Adipose tissue (tissue), 3 donors: ENCODE measurements at regions not wholly inside any gene's neighbourhood (a gene's known extent, or its start where the extent isn't known, plus 50 kb on each side); places are given as distances from the start of the nearest gene placed in this dataset.
"Not testable (repeated sequence)": the region's sequence is repeated elsewhere in the genome, so short reads cannot be mapped to it uniquely, and the experiment has no call there.

Experiments used
- H3K27ac ChIP-seq: one replicate; pipeline ENCODE4 v1.5.1; 2013; ENCODE audit warnings: low read depth, low read length
- WGBS, 3 donors: extraction: QIAGEN DNeasy Blood & Tissue Kit; methylation state at CpG; one replicate each; pipeline ENCODE4 v1.1.7; 2013; 5-methylcytosine and 5-hydroxymethylcytosine counted together
- donor health status: healthy with polysubstance abuse.
- donor health status: Bipolar disorder and iron deficiency.
- donor health status: healthy.

- no peak overlapping the region for H3K27ac ChIP-seq
- 78 to 91% (median 80%) methylated on average over 5 of the region's 5 CpGs for WGBS, 3 donors
These were observed 199.4 kb upstream of the ZNF217 start for GRCh38 chr20:53792946-53793536.

- WGBS, 3 donors = 89 to 94% (median 90%) methylated on average over 10 of the region's 10 CpGs
- no peak overlapping the region for H3K27ac ChIP-seq
These were observed 196.5 kb upstream of the ZNF217 start for GRCh38 chr20:53789989-53790675.

- 91 to 98% (median 96%) methylated on average over 6 of the region's 6 CpGs for WGBS, 3 donors
- no peak overlapping the region for H3K27ac ChIP-seq
These were observed 194.8 kb upstream of the ZNF217 start for GRCh38 chr20:53788253-53789022.

- WGBS, 3 donors = 55 to 91% (median 87%) methylated on average over 8 of the region's 8 CpGs
- not testable (repeated sequence) for H3K27ac ChIP-seq
These were observed 193.9 kb upstream of the ZNF217 start for GRCh38 chr20:53787491-53787931.

- no peak overlapping the region for H3K27ac ChIP-seq
- WGBS, 3 donors = 30 to 62% (median 61%) methylated on average over 9 of the region's 9 CpGs
These were observed 193.0 kb upstream of the ZNF217 start for GRCh38 chr20:53786445-53787267.

- 27 to 72% (median 58%) methylated on average over 3 of the region's 3 CpGs for WGBS, 3 donors
- H3K27ac ChIP-seq = no peak overlapping the region
These were observed 192.4 kb upstream of the ZNF217 start for GRCh38 chr20:53786071-53786444.

- no peak overlapping the region for H3K27ac ChIP-seq
- WGBS, 3 donors = 88 to 98% (median 93%) methylated on average over 3 of the region's 3 CpGs
These were observed 191.7 kb upstream of the ZNF217 start for GRCh38 chr20:53785320-53785719.

DNA sequence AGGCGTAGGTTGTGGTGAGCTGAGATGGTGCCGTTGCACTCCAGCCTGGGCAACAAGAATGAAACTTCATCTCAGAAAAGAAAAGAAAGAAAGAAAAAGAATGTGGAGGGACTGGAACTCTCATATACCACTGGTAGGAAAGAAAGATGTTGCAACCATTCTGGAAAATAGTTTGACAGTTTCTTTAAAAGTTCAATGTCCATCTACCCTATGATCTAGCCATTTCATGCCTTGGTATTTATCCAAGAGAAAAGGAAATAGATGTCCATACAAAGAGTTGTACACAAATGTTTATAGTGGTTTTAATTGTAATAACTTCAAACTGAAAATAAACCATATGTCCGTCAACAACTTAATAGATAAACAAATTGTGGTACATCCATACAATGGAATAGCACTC, 190.1 kb upstream of the ZNF217 start:
- WGBS, 3 donors = 81 to 95% (median 83%) methylated on average over 3 of the region's 3 CpGs
- H3K27ac ChIP-seq = no peak overlapping the region

- WGBS, 3 donors = 78 to 97% (median 94%) methylated on average over 4 of the region's 4 CpGs
These were observed 189.1 kb upstream of the ZNF217 start for GRCh38 chr20:53782612-53783246.

GRCh38 chr20:53779822-53780221, 186.2 kb upstream of the ZNF217 start:
- 40 to 77% (median 73%) methylated on average over 1 of the region's 1 CpG for WGBS, 3 donors
- H3K27ac ChIP-seq = no peak overlapping the region

More at GRCh38 chr20:53782612-53783246, 189.1 kb upstream of the ZNF217 start:
- no peak overlapping the region for H3K27ac ChIP-seq

DNA sequence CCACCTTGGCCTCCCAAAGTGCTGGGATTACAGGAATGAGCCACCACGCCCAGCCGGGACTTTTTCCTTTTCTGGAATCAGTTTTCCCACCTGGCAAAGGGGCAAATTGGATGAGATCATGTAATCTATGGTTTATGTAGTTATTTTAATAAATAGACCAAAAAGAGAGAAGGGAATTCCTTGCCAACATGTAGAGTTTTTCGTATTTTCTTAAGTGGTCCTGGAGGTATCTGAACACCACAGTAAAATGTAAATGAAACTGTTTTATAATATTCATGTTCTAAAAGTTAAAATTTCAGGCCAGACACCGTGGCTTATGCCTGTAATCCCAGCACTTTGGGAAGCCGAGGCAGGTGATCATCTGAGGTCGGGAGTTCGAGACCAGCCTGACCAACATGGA, 185.1 kb upstream of the ZNF217 start:
- 96 to 97% (median 96%) methylated on average over 7 of the region's 7 CpGs for WGBS, 3 donors
- no peak overlapping the region for H3K27ac ChIP-seq

DNA sequence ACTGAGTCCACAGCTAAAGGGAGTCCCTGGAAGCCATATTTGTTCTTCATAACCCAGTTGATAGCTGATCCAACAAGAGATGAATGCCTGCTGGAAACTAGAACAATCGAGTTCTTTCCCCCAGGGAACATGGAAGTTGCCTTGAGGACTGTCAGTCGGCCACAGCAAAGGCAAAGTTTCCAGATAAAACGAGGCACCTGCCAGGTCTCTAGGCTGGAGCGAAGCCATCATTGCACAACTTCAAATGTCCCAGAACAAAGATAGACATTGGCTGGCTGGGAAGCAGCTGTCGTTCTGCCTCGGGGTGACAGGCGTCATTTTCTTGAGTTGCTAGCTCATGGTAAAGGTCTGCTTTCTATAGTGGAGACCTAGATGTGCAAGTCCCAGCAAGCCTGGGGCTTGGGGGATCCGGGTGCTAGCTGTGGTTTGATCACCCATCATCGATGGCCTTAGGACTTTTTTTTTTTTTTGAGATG, 184.4 kb upstream of the ZNF217 start:
- WGBS, 3 donors = 38 to 86% (median 74%) methylated on average over 9 of the region's 9 CpGs
- no peak overlapping the region for H3K27ac ChIP-seq

DNA sequence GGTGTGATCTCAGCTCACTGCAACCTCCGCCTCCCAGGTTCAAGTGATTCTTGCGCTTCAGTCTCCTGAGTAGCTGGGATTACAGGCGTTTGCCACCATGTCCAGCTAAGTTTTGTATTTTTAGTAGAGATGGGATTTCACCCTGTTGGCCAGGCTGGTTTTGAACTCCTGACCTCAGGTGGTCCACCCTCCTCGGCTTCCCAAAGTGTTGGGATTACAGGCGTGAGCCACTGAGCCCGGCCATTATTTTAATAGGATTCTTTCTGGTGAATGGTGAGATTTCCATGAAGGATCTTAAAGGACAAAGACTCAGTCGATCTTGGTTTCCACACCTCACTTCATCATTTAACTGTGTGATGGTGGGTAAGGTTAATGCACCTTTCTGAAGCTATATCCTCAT, 183.8 kb upstream of the ZNF217 start:
- WGBS, 3 donors = 93 to 97% (median 94%) methylated on average over 7 of the region's 7 CpGs

GRCh38 chr20:53776858-53777257, 183.2 kb upstream of the ZNF217 start:
- WGBS, 3 donors = 78 to 98% (median 83%) methylated on average over 5 of the region's 5 CpGs
- H3K27ac ChIP-seq = no peak overlapping the region

More for the DNA sequence above, 183.8 kb upstream of the ZNF217 start:
- not testable (repeated sequence) for H3K27ac ChIP-seq

DNA sequence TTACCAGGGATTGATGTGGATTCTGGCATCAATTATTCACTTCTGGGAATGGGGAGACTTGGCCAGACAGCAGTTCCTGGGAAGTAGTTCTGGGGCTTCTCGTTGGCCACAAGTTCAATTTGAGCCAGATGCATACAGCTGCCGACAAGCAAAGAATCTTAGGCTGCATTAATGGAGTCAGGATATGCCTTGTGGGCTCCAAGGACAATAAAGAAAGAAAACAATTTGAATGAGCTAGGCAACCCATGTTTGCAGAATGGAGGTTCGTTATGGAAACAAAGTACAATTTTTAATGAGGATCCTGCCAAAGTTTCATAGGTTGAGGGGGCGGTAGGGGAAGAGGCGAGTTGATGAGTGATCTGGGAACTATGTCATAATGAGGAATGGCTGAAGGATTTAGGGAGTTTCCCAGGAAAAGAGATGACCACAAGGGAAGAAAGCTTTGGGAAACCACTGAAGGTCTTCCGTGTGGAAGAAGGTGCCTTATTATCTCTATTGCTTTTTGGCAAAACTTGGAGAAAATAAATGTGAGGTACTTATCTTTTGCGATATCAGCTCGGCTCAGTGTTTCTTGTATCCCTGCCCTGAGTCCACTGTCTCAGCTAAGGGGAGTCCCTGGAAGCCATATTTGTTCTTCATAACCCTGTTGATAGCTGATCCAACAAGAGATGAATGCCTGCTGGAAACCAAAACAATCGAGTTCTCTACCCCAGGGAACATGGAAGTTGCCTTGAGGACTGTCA, 181.0 kb upstream of the ZNF217 start:
- no peak overlapping the region for H3K27ac ChIP-seq
- WGBS, 3 donors = 52 to 71% (median 53%) methylated on average over 9 of the region's 9 CpGs

DNA sequence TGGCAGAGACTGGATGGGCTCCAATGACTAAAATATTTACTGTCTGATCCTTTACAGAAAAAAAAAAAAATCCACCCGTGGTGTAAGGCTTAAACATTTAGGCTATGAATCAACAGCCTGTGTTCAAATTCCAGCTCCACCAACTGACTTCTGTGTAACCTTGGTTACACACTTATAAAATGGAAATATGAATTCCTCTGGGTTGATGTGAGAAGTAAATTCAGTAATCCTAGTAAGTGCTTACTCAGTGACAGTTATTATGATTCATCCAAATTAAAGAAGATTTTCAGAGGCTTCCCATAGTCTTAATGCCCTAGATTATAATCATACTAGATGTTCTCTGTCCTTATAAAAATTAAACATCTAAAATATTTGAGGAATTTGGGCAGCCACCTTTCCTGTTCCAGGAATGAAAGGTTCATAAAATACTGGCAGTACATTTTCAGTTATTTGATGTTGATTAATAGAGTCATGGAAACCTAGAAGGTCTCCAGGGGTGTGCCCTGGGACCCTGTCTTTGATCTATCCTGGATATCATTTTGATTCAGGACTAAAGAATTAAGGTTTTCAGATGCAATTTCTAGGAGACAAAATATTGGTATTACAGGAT, 180.3 kb upstream of the ZNF217 start:
- H3K27ac ChIP-seq = no peak overlapping the region
- 23 to 43% (median 27%) methylated on average over 1 of the region's 1 CpG for WGBS, 3 donors
